Astrocyte of the spinal cord (primary cell): ENCODE measurements at regions not wholly inside any gene's neighbourhood (a gene's known extent, or its start where the extent isn't known, plus 50 kb on each side); places are given as distances from the start of the nearest gene placed in this dataset.
A peak's percentile ranks its signal among the peaks of the same experiment; 100 is the strongest.

Source experiments
- DNase-seq: peaks from one replicate; pipeline ENCODE4 v3.0.0; 2011; ENCODE audit warnings: low read depth, low spot score
- H3K4me3 ChIP-seq: 2 replicates; pipeline ENCODE4 v1.5.1; 2011; ENCODE audit warnings: low read depth, mild to moderate bottlenecking, low read length, moderate library complexity
- in situ Hi-C: cut with HindIII; loops from 2 replicates; pipeline ENCODE4 v1.10.0; 2017; ENCODE audit warnings: low sequenced_read_pairs
- TF ChIP-seq, protein P1 (sequence below): IDR thresholded peaks from 2 replicates; pipeline ENCODE4 v1.5.1; 2012; ENCODE audit warnings: low read depth, mild to moderate bottlenecking, low read length, inconsistent platforms

DNA sequence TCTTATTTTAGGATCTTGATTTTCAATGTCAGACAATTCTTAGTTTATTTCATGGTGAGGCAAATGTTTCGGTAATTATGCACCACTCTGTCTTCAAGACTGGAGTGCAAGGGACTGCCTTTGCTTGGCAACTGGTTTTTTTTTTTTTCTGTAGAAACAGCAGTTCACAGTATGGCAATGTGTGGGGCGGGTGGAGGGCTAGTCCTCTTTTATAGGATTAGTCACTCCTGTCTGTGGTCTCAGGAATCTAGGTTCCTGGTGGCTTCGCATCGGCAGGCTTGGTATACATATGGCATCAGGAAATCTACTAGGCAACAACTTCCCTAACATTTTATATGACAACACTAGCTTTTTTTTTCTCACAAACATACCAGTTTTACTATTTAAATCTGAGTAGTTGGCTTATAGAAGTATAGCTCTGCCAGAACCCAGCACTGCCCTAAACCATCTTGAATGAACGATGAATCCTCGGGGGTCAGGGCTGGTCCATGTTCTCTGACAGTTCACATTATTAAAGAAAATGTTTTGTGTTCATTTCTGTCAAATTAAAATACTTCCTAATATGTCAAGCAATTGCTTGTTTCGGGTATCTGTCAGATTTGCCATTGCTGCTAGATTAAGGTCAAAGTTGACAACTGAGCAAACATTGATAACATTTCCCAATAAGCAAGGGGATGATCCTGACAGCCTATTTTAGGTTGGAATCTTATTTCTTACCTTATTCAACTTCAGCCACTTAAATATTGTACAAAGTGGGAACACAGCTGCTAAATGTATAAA lies 289.7 kb upstream of the VSTM2A start:
- DNase-seq = peak; percentile 1
- TF ChIP-seq, protein P1, sequence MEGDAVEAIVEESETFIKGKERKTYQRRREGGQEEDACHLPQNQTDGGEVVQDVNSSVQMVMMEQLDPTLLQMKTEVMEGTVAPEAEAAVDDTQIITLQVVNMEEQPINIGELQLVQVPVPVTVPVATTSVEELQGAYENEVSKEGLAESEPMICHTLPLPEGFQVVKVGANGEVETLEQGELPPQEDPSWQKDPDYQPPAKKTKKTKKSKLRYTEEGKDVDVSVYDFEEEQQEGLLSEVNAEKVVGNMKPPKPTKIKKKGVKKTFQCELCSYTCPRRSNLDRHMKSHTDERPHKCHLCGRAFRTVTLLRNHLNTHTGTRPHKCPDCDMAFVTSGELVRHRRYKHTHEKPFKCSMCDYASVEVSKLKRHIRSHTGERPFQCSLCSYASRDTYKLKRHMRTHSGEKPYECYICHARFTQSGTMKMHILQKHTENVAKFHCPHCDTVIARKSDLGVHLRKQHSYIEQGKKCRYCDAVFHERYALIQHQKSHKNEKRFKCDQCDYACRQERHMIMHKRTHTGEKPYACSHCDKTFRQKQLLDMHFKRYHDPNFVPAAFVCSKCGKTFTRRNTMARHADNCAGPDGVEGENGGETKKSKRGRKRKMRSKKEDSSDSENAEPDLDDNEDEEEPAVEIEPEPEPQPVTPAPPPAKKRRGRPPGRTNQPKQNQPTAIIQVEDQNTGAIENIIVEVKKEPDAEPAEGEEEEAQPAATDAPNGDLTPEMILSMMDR = no peak
- in situ Hi-C loops = no loop called here
- H3K4me3 ChIP-seq = no peak overlapping the region

DNA sequence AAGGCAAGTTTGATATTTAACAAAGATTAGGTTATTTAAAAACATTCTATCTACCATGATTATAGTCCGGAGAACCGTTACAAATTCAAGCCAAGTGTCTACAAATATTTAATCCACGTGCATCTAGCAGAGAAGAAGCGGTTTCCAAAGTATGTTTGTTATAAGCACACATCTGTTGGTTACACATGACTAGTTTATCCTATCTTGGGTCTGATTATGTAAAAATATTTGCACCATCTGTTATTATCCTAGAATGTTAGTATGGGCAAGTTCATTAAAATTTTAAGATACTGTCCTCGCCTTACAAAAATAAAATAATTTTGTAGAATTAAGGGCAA lies 289.2 kb upstream of the VSTM2A start:
- DNase-seq = no peak
- no peak overlapping the region for H3K4me3 ChIP-seq
- in situ Hi-C loops = no loop called here
- TF ChIP-seq, protein P1 = no peak

DNA sequence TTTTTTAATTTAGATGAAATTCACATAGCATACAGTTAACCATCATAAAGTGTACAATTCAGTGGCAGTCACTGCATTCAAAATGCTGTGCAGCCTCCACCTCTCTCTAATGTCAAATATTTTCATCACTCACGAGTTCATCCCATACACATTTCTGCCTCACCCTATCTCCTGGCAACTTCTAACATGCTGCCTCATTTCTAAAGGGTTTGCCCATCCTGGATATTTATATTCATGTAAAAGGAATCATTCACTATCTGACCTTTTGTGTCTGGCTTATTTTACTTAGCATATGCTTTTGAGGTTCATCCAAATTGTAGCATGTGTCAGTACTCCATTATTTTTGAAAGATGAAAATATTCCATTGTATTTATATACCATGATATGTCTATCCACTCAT lies 286.9 kb upstream of the VSTM2A start:
- in situ Hi-C loops = no loop called here
- TF ChIP-seq, protein P1 = no peak
- no peak overlapping the region for H3K4me3 ChIP-seq
- DNase-seq = no peak

DNA sequence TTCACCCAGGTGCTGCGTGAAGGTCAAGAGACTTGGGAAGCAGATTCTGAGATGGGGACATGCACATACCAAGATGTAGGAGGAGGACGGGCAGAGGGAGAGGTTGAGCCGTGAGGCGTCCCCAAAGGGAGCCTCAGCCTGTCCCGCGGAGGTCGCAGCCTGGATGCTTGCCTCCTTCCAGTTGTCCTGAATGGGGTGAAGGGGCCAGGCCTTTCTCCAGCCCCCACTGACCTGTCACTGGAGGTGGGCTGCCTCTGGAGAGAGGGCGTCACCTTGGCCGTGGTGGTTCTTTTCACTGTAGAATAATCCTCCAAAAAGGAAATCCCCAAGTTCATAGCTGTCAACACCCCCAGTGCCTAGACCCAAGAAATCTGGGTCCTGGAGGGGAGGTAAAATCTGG lies 283.0 kb upstream of the VSTM2A start:
- in situ Hi-C loops = no loop called here
- TF ChIP-seq, protein P1 = no peak
- DNase-seq = no peak

DNA sequence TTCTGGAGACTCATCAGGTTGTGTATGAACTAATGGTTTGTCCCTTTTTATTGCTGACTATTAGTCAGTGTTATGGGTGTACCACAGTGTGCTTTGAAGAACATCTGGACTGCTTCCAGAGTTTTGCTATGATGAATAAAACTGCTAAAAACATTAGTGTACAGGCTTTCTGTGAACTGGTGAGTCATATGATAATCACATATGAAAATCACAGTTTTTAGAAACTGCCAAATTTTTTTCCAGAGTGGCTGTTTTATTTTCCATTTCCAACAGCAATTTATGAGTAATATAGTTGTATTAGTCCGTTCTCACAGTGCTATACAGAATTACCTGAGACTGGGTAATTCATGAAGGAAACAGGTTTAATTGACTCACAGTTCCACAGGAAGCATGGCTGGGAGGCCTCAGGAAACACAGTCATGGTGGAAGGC lies 281.2 kb upstream of the VSTM2A start:
- TF ChIP-seq, protein P1 = no peak
- H3K4me3 ChIP-seq = no peak overlapping the region
- peak; percentile 84 for DNase-seq
- in situ Hi-C loops = no loop called here

More for the DNA sequence above, 283.0 kb upstream of the VSTM2A start:
- H3K4me3 ChIP-seq = no peak overlapping the region

DNA sequence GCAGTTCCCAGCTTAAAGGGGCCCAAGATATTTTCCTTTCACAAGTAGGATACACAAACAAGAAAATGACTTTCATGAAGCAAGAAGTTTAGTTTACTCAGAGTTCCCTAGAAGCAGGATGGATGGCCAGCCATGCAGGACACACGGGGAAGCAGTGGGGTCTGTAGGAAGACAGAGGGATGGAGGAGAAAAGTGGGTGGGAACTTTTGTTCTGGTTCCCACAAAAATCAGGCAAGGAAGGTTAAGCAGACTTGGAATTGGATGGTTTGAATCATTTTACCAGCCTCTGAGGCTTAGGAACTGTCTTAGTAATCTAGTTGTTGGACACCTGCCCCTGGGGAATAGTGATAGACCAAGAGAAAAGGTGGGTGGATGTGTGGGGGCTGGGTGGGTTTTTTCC lies 263.3 kb upstream of the VSTM2A start:
- no peak overlapping the region for H3K4me3 ChIP-seq
- in situ Hi-C loops = no loop called here
- TF ChIP-seq, protein P1 = no peak
- no peak for DNase-seq
